Effector CD4-positive, alpha-beta T cell (primary cell): ENCODE measurements at regions not wholly inside any gene's neighbourhood (a gene's known extent, or its start where the extent isn't known, plus 50 kb on each side); places are given as distances from the start of the nearest gene placed in this dataset.
"Not testable (repeated sequence)": the region's sequence is repeated elsewhere in the genome, so short reads cannot be mapped to it uniquely, and the experiment has no call there.

ENCODE experiments used
- DNase-seq: peaks from one replicate; pipeline ENCODE4 v3.0.0-alpha.2; 2020

- no peak for DNase-seq
Observed at GRCh38 chr19:27972291-27973040, 1240.5 kb downstream of the UQCRFS1 start.

- DNase-seq, result no peak
Observed at GRCh38 chr19:27971869-27972268, 1241.1 kb downstream of the UQCRFS1 start.

GRCh38 chr19:27971071-27971470, 1241.9 kb downstream of the UQCRFS1 start:
- DNase-seq, result no peak

- DNase-seq, result no peak
Observed at GRCh38 chr19:27966390-27966816, 1246.5 kb downstream of the UQCRFS1 start.

- no peak for DNase-seq
Observed at GRCh38 chr19:27964185-27964584, 1248.8 kb downstream of the UQCRFS1 start.

- no peak for DNase-seq
Observed at GRCh38 chr19:27962264-27962663, 1250.7 kb downstream of the UQCRFS1 start.

GRCh38 chr19:27955485-27956480, 1257.2 kb downstream of the UQCRFS1 start:
- DNase-seq, result no peak

GRCh38 chr19:27942607-27943006, 1270.3 kb downstream of the UQCRFS1 start:
- DNase-seq, result not testable (repeated sequence)

- no peak for DNase-seq
Observed at GRCh38 chr19:27936139-27936538, 1276.8 kb downstream of the UQCRFS1 start.

GRCh38 chr19:27935669-27936068, 1277.3 kb downstream of the UQCRFS1 start:
- DNase-seq, result no peak

- no peak for DNase-seq
Observed at GRCh38 chr19:27929399-27929798, 1283.6 kb downstream of the UQCRFS1 start.

GRCh38 chr19:27925202-27925601, 1287.7 kb downstream of the UQCRFS1 start:
- no peak for DNase-seq

- no peak for DNase-seq
Observed at GRCh38 chr19:27922970-27923369, 1290.0 kb downstream of the UQCRFS1 start.

- no peak for DNase-seq
Observed at GRCh38 chr19:27920774-27921173, 1292.2 kb downstream of the UQCRFS1 start.

- no peak for DNase-seq
Observed at GRCh38 chr19:27918818-27919217, 1294.1 kb downstream of the UQCRFS1 start.

- no peak for DNase-seq
Observed at GRCh38 chr19:27911122-27911898, 1301.6 kb downstream of the UQCRFS1 start.

- no peak for DNase-seq
Observed at GRCh38 chr19:27909861-27910260, 1303.1 kb downstream of the UQCRFS1 start.

GRCh38 chr19:27909185-27909840, 1303.6 kb downstream of the UQCRFS1 start:
- no peak for DNase-seq

GRCh38 chr19:27906081-27906480, 1306.9 kb downstream of the UQCRFS1 start:
- DNase-seq, result no peak

GRCh38 chr19:27905074-27905473, 1307.9 kb downstream of the UQCRFS1 start:
- DNase-seq, result no peak

- DNase-seq, result no peak
Observed at GRCh38 chr19:27901078-27901477, 1311.9 kb downstream of the UQCRFS1 start.

- no peak for DNase-seq
Observed at GRCh38 chr19:27896091-27896490, 1316.9 kb downstream of the UQCRFS1 start.
